ENCODE measurements at regions not wholly inside any gene's neighbourhood (a gene's known extent, or its start where the extent isn't known, plus 50 kb on each side); places are given as distances from the start of the nearest gene placed in this dataset.

DNA sequence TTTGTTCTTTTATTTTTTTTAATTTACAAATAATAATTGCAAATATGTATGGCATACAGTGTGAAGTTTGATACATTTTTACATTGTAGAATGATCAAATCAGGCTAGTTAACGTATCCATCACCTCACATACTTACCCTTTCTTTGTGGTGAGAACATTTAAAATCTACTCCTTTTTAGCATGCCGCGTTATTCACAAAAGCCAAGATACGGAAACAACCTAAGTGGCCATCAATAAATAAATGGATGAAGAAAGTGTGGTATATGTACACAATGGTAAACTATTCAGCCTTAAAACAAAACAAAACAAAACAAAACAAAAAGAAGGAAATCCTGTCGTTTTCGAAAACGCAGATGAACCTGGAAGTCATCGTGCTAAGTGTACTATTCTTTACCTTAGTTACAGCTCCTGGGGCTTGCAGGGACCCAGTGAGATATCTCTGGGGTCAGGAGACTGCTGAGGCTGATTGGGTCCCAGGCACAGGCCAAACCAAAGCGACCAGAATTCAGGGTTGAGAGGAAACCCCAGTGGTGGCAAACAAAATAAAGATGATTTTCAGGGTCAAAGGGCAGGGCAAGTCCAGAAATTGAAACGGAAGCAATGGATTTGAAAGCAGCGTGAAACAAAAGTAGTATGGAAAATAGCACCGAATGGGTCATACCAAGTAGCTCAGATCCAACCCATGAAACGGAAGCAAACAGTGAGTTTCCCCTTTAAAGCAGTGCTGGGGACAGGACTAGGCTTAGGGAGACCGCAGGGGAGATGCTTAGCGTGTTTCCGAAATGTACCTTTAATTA, 188.2 kb downstream of the PLPP3 start:
- DNase-seq = no peak

DNA sequence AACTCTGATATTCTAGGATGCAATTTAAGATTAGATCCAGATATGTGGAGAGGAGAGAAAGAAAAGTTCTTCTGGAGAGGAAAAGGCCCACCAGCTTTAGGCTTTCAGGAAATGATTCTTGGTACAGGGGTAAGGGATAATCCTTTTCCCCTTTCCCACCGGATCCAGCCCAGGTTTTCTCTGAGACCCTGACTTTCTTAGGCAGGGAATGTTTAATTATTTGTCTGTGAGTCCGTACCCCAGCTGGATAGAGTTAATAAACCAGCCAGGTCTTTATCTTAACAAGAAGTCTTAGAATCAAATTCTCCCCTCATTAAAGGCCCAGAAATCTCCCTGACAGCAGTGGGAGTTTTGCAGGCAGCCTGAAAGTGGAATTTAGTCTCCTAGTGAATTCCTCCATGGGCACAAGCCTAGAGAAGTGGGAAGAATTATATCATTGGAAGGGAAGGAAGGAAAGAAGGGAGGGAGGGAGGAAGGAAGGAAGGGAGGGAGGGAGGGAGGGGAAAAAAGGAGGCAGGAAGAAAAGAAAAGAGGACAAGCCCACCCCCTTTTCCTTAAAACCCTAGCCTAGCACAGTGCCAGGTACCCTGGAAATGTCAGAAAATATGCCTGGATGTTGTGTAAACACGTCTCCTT, 189.0 kb downstream of the PLPP3 start:
- DNase-seq = no peak

DNA sequence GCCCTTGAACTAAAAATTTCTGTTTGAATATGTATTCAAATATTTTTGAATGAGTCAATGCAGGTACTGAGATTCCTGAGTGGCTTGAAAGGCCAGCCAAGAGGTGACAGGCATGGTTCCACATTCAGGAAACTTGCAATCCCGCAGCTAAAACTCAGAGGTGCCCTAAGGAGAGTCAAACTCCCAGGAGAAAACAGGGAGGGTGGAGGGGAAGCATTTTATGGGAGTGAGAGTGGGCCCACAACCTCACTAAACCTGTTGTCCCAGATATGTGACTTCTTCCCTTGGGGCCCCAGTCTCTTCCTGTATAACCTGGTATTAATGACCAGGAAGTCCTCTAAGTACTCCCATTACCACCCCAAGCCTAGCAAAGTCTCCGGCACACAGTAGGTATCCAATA, 189.6 kb downstream of the PLPP3 start:
- DNase-seq = no peak

DNA sequence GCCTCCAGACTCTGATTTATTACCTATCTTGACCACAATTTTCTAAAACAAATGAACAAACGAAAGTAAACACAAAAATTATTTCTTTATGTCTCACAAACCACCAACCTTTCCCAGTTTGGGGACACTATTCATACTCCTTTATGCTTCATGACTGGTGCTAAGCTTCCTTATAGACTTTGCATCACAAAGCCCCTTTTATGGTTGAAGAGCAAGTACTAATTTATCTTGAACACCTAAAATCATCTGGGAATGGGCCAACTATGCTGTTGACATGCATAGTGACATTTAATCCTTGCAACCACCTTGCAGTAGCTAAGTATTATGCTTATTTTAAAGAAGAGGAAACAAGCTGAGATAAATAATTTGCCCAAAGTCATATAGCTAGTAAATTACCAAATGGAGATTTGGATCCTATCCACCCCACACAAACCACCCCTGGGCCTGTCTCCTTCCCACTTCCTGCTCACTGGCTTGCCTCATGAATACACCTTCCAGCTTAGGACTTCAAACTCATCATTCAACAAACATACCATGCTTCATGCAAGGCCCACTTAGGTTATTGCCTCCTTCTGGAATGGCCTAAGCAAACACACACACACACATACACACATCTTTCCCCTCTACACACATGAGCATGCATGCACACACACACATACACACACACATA, 192.2 kb downstream of the PLPP3 start:
- DNase-seq = no peak

DNA sequence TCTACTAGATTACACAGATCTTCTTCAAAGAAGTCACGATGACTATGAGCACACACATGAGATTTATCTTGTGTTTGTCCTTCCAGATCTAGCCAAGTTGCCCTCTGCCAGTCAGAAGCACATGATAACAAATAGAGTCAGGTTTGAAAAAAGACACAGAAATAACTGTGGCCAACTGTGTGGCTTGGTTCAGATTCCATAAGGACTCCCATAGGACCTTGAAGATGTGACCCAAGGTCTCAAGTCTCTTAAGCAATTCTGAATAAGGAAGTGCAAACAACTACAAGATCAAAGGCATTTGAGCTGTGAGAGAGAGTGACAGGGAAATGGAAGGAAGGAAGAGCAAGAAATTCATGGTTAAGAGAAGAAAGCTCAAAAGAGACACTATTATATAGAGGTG, 194.0 kb downstream of the PLPP3 start:
- no peak for DNase-seq

DNA sequence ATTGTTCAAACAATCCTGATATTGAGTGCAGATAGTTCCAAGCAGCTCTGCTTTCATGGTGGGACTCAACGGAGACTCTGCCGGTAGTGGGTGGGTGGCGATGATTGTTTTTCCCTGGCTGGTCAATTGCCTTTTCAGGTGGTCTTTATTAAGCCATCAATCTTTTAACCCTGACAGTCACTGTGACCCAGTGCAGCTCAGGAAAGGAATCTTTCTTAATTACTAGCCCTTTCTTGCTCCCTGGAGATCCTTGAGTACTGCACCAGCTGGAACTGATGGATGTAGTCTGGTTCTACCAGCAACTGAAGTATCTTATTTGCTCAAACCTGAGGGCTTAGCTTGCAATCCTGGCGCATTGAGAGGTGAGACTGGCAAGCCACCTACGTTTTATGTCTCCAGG, 196.4 kb downstream of the PLPP3 start:
- DNase-seq = no peak

DNA sequence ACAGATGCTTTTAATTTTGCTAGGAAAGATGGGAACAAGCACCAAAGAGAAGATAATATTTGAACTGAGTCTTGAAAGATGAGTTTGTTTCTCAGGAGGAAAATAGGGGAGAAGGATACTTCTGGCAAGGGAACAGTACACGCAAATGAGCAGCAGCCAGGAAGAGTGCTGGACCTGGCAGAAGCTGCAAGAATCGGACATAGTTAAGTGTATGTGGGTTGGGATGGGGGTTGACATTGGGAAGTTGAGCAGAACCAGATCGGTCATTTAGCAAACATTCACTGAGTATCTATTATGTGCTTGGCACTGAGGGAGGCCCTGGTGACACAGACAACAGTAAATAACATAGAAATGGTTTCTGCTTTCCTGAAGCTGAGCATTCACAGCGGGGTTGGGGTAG, 198.8 kb downstream of the PLPP3 start:
- no peak for DNase-seq

DNA sequence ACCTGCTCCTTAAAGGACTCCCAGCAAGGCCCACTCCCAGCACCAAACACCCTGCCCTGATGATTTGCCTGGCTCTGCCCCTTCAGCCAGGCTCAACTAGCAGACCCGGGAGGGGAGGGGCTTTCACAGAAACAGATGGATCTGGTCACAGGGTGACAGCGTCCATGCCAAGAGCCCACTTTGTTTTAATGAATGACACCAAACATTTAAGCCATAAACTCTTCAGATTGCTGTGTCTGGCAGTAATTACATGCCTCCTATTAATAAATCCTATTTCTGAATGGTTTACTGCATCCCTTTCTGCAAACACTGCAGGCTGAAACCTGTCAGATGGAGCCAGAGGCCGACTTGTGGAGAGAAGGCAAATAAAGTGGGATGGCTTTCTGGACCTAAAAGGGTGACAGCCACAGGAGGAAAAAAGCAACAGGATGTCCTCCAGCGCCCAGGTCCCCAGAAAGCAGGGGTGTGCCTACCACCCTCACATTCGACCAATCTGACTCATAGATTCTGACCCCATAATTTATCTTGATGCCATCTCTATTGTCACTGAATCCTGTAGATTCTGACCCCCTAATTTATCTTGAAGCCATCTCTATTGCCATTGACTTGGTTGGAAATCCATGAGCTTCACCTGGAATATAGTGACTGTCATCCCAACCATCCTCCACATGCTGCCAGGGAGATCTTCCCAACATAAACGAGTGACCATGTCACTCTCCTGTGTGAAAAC, 200.9 kb downstream of the PLPP3 start:
- no peak for DNase-seq

DNA sequence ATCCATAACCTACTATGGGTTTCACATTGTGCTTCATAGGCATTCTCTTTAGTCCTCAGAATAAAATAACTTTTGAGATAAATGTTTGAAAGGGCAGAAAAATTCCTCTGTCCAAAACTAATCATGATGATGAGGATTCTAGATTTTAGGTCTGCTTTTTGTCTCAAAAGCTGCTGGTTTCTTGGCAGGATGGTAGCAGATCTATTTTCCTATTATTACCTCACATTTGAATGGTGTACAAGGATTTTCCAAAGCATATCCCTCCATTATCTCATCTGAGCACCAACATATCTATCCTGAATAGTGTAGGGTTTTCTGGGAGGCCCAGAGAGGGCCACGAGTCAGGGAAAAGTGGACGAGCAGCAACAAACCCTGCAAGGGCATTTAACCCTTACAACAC, 201.9 kb downstream of the PLPP3 start:
- no peak for DNase-seq

DNA sequence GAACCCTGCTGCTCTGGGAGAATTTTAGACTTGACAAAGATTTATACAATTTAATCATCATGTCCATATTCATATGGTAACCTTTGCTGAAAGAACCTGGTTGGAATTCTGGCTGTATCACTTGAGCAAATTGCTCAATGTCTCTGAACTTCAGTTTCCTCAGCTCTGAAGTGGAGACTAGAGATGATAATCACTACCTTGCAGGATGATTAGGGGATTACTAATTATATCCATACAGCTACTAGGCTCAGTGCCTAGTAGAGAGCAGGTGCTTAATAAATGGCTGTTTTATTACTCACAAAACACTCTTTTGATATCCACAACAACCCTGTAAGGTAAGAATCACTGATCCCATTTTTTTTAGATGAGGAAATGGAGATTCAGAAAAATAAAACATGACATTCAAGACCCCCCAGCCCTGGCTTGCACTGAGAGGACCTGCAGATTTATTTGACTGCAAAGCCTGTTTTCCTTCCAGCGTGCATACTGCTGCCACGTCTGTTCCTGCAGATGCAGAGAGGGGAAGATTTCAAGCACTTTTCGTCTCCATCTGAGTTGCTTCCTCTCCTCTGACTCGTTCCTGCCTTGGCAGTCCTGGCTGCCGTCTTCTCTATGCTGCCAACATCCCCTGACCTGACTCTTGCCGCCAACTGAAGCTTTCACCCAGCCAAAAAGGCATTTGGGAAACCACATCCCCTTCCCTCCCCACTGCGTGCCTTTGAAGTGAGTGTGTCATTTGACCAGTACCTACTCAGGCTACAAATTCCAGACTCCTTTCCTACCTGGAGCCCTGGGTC, 203.0 kb downstream of the PLPP3 start:
- DNase-seq = no peak

DNA sequence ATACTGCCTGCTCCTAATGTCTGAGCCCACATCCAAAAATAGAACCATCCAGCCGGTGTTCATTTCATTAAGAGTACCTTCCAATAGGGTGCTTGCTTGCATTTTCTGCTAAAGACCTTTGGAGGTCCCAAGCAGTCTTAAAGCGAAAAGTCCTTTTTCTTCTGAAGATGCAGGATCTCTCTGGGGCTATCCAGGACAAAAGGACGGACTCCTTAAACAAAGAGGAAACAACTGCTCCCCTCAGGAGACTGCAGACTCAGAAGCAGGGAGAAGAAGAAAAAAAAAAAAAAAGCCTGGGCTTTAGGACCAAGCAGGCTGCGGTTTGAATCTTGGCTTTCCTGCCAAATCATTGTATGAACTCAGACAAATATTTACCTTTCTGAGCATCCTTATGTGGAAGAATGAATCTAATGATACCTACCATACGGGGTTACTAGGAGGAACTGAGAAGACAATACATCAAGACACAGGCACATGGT, 204.0 kb downstream of the PLPP3 start:
- DNase-seq = no peak

DNA sequence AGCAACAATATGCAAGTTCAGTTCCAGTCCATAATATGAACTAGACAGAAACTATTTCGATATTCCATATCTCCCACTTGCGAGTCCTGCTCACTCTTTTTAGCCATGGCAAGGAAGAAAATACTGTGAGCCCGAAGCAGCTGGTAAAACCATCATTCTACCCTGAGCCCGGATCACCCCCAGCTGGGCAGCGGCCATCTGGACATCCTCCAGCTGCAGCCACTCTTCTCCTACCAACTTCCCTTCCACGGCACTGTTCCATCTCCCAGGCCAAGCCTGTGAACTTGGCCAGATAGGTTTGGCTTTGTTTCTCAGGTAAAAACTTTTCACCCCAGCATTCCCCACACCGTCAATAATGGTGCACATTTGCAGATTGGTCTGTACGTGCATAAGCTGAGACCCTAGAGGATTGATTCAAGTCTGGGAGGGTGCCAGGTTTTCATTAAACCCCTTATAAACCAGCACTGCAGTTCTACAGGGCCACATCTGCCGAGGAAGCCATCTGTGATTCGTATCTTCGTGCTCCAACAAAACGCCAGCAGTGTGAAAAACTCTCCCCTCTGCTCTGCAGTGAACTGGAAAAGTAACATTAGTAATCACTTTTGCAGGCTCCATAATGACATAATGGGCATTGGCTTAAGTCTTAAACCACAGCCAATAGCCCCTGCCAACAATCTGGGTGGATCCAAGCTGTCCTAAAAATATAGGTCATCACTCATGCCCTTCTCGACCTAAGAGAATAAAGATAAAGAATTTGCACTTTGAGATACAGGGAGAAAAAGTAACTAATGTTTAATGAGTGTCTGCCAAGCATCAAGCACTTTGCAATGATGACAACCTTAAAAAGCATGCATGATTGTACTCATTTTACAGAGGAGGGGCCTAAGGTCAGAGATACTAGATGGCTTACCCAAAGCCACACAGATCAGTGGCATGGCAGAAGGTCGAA, 205.1 kb downstream of the PLPP3 start:
- no peak for DNase-seq

DNA sequence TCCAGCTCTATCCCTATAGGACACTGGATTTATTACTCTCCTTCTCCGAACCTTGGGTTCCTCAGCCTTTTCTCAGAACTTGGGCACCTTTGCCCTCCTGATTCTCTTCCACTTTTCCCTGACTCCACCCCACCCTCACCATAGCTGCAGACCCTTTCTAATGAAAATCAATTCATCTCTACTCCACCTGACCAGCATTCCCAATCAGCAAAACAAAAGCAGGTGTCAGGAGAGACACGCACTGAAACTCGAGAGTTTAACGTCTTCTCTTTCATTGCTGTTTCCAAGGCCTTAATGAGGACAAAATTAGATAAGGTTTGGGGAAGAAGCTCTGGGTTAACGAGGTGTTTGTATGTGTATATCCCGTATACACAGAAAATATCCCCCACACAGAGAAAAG, 208.8 kb downstream of the PLPP3 start:
- DNase-seq = no peak

DNA sequence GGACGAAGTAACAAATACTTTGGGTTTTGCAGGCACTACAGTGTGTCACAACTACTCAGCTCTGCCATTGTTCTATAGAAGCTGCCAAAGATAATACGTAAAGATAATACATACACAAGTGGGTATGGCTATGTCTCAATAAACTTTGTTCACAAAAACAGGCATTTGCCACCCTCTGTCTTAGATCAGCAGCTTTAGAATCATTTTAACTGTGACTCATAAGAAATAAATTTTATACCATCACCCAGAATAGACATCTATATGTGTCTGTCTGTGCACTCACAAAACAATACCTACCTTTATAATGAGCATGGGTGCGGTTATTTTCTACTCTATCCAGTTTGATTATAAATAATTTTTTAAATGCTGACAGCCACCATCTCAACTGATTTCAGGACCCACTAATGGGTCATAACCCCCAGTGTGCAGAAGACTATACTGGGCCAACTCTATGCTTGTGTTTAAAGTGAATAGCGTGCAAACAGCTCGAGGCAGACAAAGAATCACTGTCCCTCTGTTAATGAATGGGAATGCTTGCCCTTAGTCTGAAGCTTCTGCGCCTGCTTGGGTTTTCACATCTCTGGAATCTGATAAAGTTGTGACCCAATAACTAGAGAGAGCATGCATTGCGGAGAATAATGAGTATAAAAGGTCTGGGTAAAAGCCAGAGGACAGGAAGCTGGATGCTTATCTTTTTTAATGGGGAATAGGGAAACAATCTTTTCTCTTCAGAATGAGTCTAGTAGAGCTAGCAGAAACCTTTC, 216.2 kb downstream of the PLPP3 start:
- no peak for DNase-seq

DNA sequence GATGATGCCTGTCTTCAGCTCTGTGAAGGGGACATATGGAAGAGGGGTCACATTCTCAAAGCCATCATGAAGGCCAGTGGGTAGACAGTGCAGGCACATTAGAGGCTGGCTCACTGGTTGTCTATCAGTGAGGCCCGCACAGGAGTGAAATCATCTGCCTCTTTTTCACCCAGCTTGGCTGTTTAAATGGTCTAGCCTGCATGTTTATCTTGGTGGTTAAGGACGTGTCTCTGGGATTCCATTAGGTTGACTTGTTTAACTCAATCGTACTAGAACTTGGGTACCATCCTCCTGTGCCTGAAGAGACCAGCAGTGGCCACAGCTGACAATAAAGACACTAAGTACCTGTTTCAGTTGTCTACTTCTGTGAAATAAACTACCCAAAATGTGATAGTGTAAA, 219.3 kb downstream of the PLPP3 start:
- DNase-seq = no peak

DNA sequence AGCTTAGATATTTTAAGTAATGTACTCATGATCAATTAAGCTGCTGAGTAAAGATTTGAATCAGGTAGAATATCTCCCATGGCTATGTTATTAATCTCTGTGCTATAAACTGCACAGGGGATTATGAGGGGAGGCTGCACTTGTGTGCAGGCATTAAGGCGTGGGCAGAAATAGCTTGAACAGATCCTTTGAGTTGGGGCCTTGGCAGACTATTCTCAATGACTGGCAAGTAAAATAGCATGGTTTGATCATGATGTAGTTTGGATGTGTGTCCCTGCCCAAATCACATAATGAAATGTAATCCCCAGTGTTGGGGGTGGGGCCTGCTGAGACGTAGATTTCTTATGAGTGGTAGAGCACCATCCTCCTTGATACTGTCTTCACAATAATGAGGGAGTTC, 220.3 kb downstream of the PLPP3 start:
- no peak for DNase-seq

DNA sequence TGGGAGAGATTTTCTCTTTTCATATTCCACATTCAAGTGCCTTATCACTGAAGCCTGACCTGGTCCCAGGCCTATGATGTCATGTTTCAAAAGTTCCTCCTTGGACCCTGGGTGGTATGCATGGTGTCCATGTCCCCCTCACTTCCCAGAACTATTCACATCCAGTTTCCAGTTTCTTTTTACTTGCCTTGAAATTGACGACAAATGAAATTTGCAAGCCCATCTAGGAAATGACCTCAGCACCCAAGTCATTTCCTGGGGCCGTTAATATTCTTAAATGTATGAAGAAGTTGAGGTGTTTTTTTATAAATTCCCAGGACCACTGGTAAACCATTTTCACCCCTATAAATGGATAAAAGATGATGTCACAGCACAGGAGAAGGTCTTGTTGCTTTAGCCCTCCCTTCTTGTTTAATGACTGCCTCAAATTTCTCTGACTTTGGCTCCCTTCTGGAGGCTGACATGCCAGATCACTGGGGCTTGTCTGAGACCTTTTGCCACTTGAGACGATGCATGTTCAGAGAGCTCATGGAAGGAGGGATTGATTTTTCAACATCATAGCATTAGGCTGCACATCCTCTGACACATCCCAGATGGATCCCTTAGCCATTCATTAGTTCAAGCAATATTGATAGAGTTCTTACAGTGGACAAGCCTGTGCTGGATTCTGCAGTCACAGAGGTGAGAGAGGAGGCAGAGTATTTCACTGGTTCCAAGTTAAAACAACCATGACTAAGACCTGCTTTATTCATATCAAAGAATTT, 221.3 kb downstream of the PLPP3 start:
- DNase-seq = no peak

DNA sequence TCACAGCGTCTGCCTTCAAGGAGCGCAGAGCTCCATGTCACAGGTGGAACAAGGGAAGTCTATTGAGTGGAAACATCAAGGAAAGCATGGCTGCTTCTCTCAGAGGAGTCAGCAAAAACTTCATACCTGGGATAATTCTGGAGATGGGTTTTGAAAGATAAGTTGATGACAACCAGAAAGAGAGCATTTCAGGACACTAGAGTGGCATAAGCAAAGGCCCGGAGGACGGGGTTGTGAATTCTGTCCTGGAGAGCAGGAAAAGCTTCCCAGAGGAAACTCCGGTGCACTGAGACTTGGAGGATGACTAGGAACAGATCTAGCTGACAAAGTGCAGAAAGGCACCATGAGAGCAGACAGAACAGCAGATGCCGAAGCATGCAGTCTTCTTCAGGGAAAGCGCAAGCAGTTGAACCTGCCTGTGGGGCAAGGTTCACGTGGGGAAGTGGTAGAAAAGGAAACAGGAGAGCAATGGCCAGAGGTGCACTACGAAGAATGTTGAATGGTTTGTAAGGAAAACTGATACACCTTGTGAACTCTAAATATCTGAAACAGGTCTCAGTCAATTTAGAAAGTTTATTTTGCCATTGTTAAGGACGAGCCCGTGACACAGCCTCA, 222.9 kb downstream of the PLPP3 start:
- DNase-seq = no peak

DNA sequence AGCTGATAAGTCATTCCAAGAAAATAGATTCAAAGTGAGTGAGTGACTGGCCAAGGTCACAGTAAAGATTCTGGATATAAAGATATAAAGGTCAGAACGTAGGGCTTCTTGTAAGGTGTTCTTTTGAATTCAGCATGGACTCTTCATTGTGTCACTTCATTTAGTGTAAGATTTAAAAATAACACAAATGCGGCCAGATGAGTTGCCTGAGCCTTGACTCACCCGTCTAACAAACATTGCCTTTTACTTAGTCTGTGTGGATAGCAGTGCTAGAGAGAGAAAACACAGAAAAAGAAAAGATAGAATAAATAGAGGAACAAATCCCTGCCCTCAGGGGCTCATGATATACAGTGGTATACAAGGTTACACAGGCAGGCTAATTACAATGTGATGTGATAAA, 223.4 kb downstream of the PLPP3 start:
- DNase-seq = no peak
